GM20000 (cell line): ENCODE measurements at regions not wholly inside any gene's neighbourhood (a gene's known extent, or its start where the extent isn't known, plus 50 kb on each side); places are given as distances from the start of the nearest gene placed in this dataset.

Experiments used
- DNase-seq: peaks from one replicate; pipeline ENCODE4 v3.0.0; 2012; ENCODE audit warnings: low spot score
- TF ChIP-seq, protein P1 (sequence below): IDR thresholded peaks from 2 replicates; pipeline ENCODE4 v1.5.1; 2012; ENCODE audit warnings: mild to moderate bottlenecking, control low read depth; ENCODE audit errors: extremely low read depth, missing control alignments

DNA sequence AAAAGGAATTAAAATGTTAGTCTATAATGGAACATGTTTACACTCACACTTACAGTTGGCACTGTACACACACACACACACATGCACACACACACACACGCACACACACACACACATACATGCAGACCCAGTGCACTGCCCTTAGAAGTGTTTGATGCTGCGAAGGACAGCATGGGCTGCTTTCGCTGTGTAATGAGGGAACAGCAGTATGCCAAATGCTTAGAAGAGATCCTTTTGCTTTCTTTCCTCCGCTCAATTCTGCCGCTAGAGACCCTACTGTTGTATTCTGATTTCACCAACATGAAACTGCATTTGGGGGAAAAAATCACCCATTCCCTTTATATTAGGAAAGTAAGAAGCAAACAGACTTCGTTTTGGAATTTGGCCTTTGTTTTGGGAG is 217.9 kb downstream of the ENGASE start:
- DNase-seq = no peak
- TF ChIP-seq, protein P1, sequence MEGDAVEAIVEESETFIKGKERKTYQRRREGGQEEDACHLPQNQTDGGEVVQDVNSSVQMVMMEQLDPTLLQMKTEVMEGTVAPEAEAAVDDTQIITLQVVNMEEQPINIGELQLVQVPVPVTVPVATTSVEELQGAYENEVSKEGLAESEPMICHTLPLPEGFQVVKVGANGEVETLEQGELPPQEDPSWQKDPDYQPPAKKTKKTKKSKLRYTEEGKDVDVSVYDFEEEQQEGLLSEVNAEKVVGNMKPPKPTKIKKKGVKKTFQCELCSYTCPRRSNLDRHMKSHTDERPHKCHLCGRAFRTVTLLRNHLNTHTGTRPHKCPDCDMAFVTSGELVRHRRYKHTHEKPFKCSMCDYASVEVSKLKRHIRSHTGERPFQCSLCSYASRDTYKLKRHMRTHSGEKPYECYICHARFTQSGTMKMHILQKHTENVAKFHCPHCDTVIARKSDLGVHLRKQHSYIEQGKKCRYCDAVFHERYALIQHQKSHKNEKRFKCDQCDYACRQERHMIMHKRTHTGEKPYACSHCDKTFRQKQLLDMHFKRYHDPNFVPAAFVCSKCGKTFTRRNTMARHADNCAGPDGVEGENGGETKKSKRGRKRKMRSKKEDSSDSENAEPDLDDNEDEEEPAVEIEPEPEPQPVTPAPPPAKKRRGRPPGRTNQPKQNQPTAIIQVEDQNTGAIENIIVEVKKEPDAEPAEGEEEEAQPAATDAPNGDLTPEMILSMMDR = no peak

- no peak for DNase-seq
- TF ChIP-seq, protein P1 = no peak
Measured at GRCh38 chr17:79291391-79291790, 216.8 kb downstream of the ENGASE start.

- TF ChIP-seq, protein P1 = no peak
- no peak for DNase-seq
Measured at GRCh38 chr17:79290726-79291125, 216.1 kb downstream of the ENGASE start.

DNA sequence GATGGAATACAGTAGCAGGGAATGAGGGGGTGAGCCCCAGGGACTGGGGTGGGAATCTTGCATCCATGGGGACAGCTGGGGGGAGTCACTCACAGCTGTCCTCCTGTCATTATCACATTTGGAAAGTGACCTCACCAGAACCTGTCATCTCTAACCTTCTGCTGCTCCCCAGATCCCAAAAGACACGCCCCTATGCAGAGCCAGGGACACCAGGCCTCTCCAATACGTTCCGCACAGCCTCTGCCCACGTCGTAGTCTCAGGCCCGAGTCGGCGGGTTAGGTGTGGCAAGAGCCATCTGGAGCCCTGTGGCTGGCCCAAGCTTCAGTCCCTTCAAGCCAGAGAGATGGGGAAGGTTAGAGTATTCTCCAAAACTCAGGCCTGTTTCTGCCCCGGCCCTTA is 214.3 kb downstream of the ENGASE start:
- TF ChIP-seq, protein P1 = no peak

DNA sequence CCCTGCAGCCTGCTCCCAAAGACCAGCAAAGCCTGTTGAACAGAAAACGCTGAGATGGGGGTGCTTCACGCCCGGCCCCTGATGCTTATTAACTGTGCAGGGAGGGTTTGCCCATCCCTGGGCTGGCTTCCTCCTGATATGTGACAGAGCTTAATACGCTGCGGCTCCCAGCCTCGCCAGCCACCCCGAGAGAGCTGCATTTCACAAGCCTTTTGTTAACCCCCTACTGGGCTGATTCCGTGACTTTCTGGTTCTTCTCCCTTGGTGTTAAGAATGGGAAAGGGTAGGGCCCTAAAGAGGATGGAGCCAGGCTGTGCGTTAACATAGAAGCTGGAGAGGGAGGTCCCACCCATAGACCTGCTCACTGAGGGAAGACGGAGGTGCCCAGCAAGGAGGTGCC is 211.8 kb downstream of the ENGASE start:
- TF ChIP-seq, protein P1 = no peak
- DNase-seq = no peak

More for the DNA sequence above, 214.3 kb downstream of the ENGASE start:
- DNase-seq = no peak

DNA sequence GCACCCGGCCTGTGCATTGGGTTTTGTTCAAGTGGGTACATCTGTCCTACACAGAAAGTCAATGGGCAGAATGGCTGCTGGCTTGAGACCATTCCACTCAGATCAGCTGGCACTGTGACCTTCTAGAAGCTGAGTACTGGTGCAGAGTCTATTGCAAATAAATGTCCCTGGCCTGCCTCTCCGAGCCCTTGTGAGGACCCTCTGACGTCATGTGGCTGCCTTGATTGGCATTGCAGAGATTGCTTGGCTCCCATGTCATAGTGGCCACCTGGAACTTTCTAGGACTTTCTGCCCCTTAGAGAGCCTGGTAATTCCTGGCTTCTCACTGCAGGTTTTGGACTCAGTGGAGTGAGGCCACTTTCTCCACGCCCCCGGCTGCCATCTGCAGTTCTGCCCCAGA is 211.3 kb downstream of the ENGASE start:
- TF ChIP-seq, protein P1 = no peak
- no peak for DNase-seq

DNA sequence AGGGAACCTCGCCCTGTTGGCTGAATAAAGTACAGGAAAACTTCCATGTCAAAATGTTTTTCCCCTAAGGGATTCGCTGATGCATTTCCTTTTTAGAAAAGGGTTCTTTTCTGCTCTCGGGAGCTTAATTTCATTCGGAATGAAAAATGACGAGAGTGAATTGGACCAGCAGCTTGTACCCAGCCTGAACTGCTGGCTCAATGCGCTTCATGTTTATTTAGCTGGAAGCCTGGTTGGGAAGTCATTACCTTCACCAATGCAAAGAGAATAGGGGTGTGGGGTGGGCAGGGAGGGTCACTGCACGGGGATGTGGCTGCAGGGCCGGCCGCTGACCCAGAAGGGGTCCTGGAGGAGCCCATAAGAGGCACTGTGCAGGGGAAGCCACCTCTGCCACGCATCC is 207.7 kb downstream of the ENGASE start:
- no peak for DNase-seq
- TF ChIP-seq, protein P1 = no peak
